Common myeloid progenitor, CD34-positive (primary cell): ENCODE measurements at regions not wholly inside any gene's neighbourhood (a gene's known extent, or its start where the extent isn't known, plus 50 kb on each side); places are given as distances from the start of the nearest gene placed in this dataset.
A peak's percentile ranks its signal among the peaks of the same experiment; 100 is the strongest.

Source experiments
- CTCF ChIA-PET: fragments of 350-600 bp; sonication (Branson Sonifier 250); formaldehyde crosslinking; loops from one replicate; lab custom pipeline; 2021; ENCODE audit warnings: antibody characterized with exemption; lab: Charles Lee
- POLR2A ChIA-PET: fragments of 350-600 bp; sonication (Branson Sonifier 250); formaldehyde crosslinking; loops from one replicate; lab custom pipeline; 2021; ENCODE audit warnings: antibody characterized with exemption; lab: Charles Lee
- DNase-seq, 3 donors: peaks; one replicate each; pipeline versions ENCODE4 v3.0.0 to v3.0.0-alpha.2; 2013
- H3K27ac ChIP-seq, 2 experiments: 1 replicate in 1 of 2; 2 replicates in 1 of 2; pipeline ENCODE4 v1.7.0; 2013; ENCODE audit warnings: inconsistent platforms in 2 of 2, low read length in 2 of 2, mild to moderate bottlenecking in 2 of 2, low read depth in 1 of 2, moderate library complexity in 1 of 2; ENCODE audit not compliant: severe bottlenecking in 2 of 2, insufficient read depth in 1 of 2, poor library complexity in 1 of 2
- H3K27me3 ChIP-seq, 5 experiments: replicated peaks in 2 of 5; 1 replicate in 3 of 5; 2 replicates in 2 of 5; pipeline versions ENCODE4 v1.6.1 to v1.7.0; 2013; ENCODE audit warnings: low read length in 4 of 5, mild to moderate bottlenecking in 2 of 5, moderate library complexity in 2 of 5, inconsistent platforms in 1 of 5; ENCODE audit not compliant: insufficient read depth in 5 of 5, control insufficient read depth in 4 of 5
- H3K36me3 ChIP-seq, 4 experiments: 1 replicate in 2 of 4; 2 replicates in 2 of 4; pipeline versions ENCODE4 v1.6.1 to v1.7.0; 2013; ENCODE audit warnings: low read length in 3 of 4, control low read depth in 1 of 4, mild to moderate bottlenecking in 1 of 4; ENCODE audit not compliant: control insufficient read depth in 4 of 4, insufficient read depth in 4 of 4
- H3K4me1 ChIP-seq, 4 experiments: 1 replicate in 3 of 4; 2 replicates in 1 of 4; pipeline versions ENCODE4 v1.6.1 to v1.7.1; 2013; ENCODE audit warnings: low read length in 3 of 4, mild to moderate bottlenecking in 3 of 4, control low read depth in 1 of 4, inconsistent platforms in 1 of 4, moderate library complexity in 1 of 4; ENCODE audit not compliant: control insufficient read depth in 4 of 4, insufficient read depth in 4 of 4; ENCODE audit errors: control extremely low read depth in 1 of 4
- H3K4me3 ChIP-seq, 7 experiments: 1 replicate in 4 of 7; 2 replicates in 3 of 7; pipeline versions ENCODE4 v1.5.1 to v1.7.0; 2013; ENCODE audit warnings: mild to moderate bottlenecking in 7 of 7, low read length in 6 of 7, moderate library complexity in 6 of 7, inconsistent platforms in 2 of 7, low read depth in 2 of 7, control low read depth in 1 of 7; ENCODE audit not compliant: insufficient read depth in 4 of 7, control insufficient read depth in 1 of 7; ENCODE audit errors: extremely low read depth in 1 of 7
- H3K9me3 ChIP-seq, 5 experiments: 1 replicate in 4 of 5; 2 replicates in 1 of 5; pipeline versions ENCODE4 v1.6.1 to v1.7.1; 2013; ENCODE audit warnings: low read length in 4 of 5, mild to moderate bottlenecking in 2 of 5, inconsistent platforms in 1 of 5, low read depth in 1 of 5, moderate library complexity in 1 of 5; ENCODE audit not compliant: control insufficient read depth in 4 of 5, insufficient read depth in 2 of 5; ENCODE audit errors: control extremely low read depth in 1 of 5
- WGBS: methylation state at CpG from one replicate; pipeline ENCODE4 v1.1.5; 2013; ENCODE audit not compliant: insufficient coverage; 5-methylcytosine and 5-hydroxymethylcytosine counted together

DNA sequence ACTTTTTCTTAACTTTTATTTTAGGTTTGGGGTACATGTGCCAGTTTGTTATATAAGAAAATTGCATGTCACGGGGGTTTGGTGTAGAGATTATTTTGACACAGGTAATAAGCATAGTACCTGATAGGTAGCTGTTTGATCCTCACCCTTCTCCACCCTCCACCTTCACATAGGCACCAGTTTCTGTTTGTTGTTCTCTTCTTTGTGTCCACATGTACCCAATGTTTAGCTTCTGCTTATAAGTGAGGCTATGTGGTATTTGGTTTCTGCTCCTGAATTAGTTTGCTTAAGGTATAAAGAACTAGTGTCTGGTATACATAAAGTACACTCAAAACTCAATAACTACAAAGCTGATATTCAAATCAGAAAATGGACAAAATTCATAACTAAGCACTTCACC, 654.6 kb upstream of the LINC00305 start:
- no peaks in the 10 kb centered on the region for H3K36me3 ChIP-seq
- no peak overlapping the region for H3K4me3 ChIP-seq
- WGBS: no CpG with 5 or more reads among the region's 1 CpG
- CTCF ChIA-PET: no interaction called here
- POLR2A ChIA-PET: no interaction called here
- H3K27ac ChIP-seq: no peak overlapping the region
- DNase-seq: no peak
- no peaks in the 10 kb centered on the region for H3K27me3 ChIP-seq
- H3K9me3 ChIP-seq: no peaks in the 10 kb centered on the region
- H3K4me1 ChIP-seq: no peaks in the 10 kb centered on the region

DNA sequence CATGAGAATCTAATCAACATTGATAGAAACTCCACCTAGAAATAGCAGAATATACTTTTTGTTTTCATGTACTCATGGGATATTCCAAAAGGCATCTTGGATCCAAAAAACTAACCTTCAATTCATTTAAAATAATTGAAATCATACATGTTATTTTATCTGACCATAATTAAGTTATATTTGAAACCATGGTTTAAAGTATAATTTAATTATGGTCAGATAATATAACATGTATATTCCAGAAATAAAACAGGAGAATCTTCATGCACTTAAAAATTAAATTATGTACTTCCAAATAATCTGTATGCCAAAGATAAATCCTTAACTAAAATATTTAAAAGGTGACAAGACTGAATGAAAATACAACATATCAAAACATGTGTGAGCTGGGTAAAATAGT, 651.3 kb upstream of the LINC00305 start:
- Histone ChIP-seq H3K4me3 (no peak overlapping the region), H3K9me3 (peaks cover 0 to 2% (median 0%) of the 10 kb centered on the region in 5 experiments), H3K27me3 (no peaks in the 10 kb centered on the region), H3K4me1 (no peaks in the 10 kb centered on the region), H3K27ac (no peak overlapping the region), H3K36me3 (no peaks in the 10 kb centered on the region)
- ChIA-PET CTCF (no interaction called here), POLR2A (no interaction called here)
- DNase-seq: no peak

DNA sequence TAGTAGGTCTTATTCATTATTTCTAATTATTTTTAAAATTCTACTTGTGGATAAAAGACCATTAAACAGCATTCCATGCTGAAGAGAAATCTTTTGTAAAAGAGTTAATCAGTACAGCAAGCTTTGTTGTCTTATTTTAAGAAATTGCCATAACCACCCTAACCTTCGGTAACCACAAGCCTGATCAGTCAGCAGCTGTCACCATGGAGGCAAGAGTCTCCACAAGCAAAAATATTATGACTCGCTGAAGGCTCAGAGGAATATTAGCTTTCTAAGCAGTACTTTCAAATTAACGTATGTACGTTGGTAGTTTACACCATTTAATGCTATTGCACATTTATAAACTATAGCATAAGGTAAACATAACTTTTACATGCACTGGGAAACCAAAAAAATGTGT, 650.5 kb upstream of the LINC00305 start:
- POLR2A ChIA-PET: no interaction called here
- Histone ChIP-seq H3K4me3 (no peak overlapping the region), H3K36me3 (no peaks in the 10 kb centered on the region), H3K4me1 (no peaks in the 10 kb centered on the region), H3K27ac (no peak overlapping the region), H3K9me3 (peaks cover 0 to 2% (median 0%) of the 10 kb centered on the region in 5 experiments), H3K27me3 (no peaks in the 10 kb centered on the region)
- CTCF ChIA-PET: no interaction called here
- DNase-seq: no peak
- 100% methylated on average over 1 of the region's 4 CpGs for WGBS

DNA sequence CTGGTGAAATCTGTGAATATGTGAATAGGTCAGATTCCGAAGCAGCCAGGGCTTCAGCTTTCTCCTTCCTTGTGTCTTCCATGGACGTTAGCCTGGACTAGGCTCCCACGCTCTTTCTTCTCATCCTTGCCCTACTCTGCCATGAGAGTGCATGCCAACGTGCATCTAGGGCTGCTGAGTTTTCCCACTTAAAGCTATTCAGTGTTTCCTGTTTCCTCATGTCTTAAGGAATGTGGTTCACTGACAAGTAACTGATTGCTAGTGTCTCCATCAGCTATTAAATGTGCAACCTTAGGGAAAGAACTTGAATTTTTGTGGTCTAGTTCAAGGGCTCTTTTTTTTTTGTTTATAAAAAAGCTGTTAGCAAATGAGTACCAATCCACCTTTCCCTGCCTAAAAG, 642.3 kb upstream of the LINC00305 start:
- no peaks in the 10 kb centered on the region for H3K27me3 ChIP-seq
- ChIA-PET CTCF (no interaction called here), POLR2A (no interaction called here)
- DNase-seq: no peak
- no peaks in the 10 kb centered on the region for H3K9me3 ChIP-seq
- no peaks in the 10 kb centered on the region for H3K4me1 ChIP-seq
- H3K27ac ChIP-seq: no peak overlapping the region
- no peak overlapping the region for H3K4me3 ChIP-seq
- no peaks in the 10 kb centered on the region for H3K36me3 ChIP-seq
- 67% methylated on average over 3 of the region's 4 CpGs for WGBS

DNA sequence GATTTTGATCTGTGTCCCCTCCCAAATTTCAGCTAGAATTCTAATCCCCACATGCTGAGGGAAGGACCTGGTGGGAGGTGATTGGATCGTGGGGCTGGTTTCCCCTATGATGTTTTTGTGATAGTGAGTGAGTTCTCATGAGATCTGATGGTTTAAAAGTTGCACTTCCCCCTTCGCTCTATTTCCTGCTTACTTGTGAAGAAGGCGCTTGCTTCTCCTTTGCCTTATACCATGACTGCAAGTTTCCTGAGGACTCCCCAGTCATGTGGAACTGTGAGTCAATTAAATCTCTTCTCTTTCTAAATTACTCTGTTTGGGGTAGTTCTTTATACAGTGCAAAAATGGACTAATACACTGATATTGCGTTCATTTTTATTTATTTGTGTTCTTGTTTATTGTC, 636.8 kb upstream of the LINC00305 start:
- H3K27ac ChIP-seq: no peak overlapping the region
- H3K4me1 ChIP-seq: no peaks in the 10 kb centered on the region
- H3K9me3 ChIP-seq: no peaks in the 10 kb centered on the region
- DNase-seq: peak in 1 of 3 donors; percentile 0
- ChIA-PET CTCF (no interaction called here), POLR2A (no interaction called here)
- no peaks in the 10 kb centered on the region for H3K27me3 ChIP-seq
- H3K4me3 ChIP-seq: no peak overlapping the region
- no peaks in the 10 kb centered on the region for H3K36me3 ChIP-seq
- 100% methylated on average over 1 of the region's 4 CpGs for WGBS

DNA sequence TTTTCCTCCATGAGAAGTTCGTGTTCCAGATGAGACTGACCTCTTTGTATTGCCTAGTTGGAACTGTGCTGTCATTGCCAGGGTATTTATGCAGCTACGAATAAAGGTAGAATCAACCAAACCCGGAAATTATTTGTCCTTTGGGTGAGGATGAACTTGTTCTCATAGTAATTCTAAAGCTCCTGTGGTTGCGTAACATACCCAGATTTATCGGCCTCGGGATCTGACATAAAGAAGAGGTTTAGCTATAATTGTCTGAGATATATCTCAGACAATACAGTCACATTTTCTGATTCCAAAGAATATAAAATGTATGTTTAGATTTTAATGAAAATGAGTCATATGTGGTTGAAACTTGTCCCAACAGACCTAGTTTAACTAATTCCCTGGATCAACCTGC, 628.7 kb upstream of the LINC00305 start:
- ChIA-PET POLR2A (interaction anchor here (0.7 kb wide), 1 partner anchor 577 kb away, joined by 3 read pairs; no protein-coding TSS in a partner anchor), CTCF (no interaction called here)
- Histone ChIP-seq H3K36me3 (no peaks in the 10 kb centered on the region), H3K27ac (no peak overlapping the region), H3K4me3 (no peak overlapping the region), H3K9me3 (no peaks in the 10 kb centered on the region), H3K27me3 (no peaks in the 10 kb centered on the region), H3K4me1 (no peaks in the 10 kb centered on the region)
- 100% methylated on average over 3 of the region's 6 CpGs for WGBS
- no peak for DNase-seq

DNA sequence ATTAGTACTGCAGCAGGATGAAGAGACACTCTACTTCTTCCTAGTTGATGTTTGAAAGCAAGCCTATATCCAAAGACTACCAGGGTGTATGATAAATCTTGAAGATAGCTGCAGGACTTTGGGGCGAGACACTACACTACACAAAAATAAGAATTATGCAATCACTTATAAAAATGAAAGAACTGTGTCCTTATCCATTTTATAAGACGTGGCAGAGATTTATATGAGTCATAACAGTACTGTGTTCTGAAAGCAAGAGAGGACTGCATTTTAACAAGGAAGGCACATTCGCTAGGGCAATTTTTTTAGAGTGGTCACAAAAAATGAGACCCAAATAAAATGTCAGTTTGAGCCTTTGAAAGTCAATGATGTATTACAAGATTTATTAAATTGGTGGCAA, 617.0 kb upstream of the LINC00305 start:
- Histone ChIP-seq H3K36me3 (no peaks in the 10 kb centered on the region), H3K27ac (no peak overlapping the region), H3K9me3 (no peaks in the 10 kb centered on the region), H3K4me1 (no peaks in the 10 kb centered on the region), H3K4me3 (no peak overlapping the region), H3K27me3 (no peaks in the 10 kb centered on the region)
- WGBS: 93% methylated on average over 2 of the region's 3 CpGs
- ChIA-PET POLR2A (no interaction called here), CTCF (no interaction called here)
- DNase-seq: no peak
